Cardiac fibroblast (primary cell): ENCODE measurements at regions not wholly inside any gene's neighbourhood (a gene's known extent, or its start where the extent isn't known, plus 50 kb on each side); places are given as distances from the start of the nearest gene placed in this dataset.

Source experiments
- DNase-seq, 2 donors: peaks; one replicate each; pipeline versions ENCODE4 v3.0.0 to v3.0.0-alpha.2; 2010; ENCODE audit warnings: low read depth in 2 of 2
- H3K4me3 ChIP-seq, 2 donors: replicated peaks in 1 of 2; 1 replicate in 1 of 2; 2 replicates in 1 of 2; pipeline ENCODE4 v1.5.1; 2011; ENCODE audit warnings: low read depth in 2 of 2, low read length in 2 of 2, mild to moderate bottlenecking in 2 of 2, moderate library complexity in 1 of 2
- TF ChIP-seq, protein P1 (sequence below): IDR thresholded peaks from one replicate; pipeline ENCODE4 v1.5.1; 2011; ENCODE audit warnings: low read depth, mild to moderate bottlenecking, low read length, inconsistent platforms

DNA sequence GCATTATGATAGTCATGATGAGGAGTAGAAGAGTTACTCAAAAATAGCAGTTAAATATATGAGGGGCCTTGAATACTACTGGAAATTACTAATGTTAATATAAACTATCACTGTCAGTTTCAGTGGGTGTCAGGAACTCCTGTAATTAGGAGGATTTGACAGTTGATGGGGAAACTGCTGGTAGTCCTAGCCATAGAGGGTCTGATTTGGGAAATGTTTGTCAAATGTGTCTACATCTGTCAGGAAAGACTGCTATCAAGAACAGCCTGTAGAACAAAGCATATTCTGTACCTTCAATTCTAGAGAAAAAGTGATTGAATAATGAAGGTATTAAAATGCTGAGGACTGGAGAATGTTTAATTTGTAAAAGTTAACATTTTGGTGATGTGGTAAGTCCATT, 567.9 kb downstream of the CDH9 start:
- no peak overlapping the region for H3K4me3 ChIP-seq
- no peak for DNase-seq
- TF ChIP-seq, protein P1, sequence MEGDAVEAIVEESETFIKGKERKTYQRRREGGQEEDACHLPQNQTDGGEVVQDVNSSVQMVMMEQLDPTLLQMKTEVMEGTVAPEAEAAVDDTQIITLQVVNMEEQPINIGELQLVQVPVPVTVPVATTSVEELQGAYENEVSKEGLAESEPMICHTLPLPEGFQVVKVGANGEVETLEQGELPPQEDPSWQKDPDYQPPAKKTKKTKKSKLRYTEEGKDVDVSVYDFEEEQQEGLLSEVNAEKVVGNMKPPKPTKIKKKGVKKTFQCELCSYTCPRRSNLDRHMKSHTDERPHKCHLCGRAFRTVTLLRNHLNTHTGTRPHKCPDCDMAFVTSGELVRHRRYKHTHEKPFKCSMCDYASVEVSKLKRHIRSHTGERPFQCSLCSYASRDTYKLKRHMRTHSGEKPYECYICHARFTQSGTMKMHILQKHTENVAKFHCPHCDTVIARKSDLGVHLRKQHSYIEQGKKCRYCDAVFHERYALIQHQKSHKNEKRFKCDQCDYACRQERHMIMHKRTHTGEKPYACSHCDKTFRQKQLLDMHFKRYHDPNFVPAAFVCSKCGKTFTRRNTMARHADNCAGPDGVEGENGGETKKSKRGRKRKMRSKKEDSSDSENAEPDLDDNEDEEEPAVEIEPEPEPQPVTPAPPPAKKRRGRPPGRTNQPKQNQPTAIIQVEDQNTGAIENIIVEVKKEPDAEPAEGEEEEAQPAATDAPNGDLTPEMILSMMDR: no peak

DNA sequence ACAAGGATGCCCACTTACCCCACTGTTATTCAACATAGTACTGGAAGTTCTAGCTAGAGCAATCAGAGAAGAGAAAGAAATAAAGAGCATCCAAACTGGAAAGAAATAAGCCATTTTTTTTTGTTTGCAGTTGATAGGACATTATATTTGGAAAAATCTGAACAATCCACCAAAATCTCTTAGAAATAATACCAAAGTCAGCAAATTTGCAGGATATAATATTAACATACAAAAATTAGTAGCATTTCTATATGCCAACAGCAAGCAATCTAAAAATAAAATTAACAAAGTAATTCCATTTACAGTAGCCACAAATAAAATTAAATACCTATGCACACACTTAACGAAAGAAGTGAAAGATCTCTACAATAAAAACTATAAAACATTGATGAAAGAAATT, 599.3 kb downstream of the CDH9 start:
- no peak overlapping the region for H3K4me3 ChIP-seq
- TF ChIP-seq, protein P1: no peak

GRCh38 chr5:26434688-26435087, 603.7 kb downstream of the CDH9 start:
- DNase-seq: no peak

More for the DNA sequence above, 599.3 kb downstream of the CDH9 start:
- DNase-seq: no peak

GRCh38 chr5:26432386-26432785, 606.0 kb downstream of the CDH9 start:
- no peak overlapping the region for H3K4me3 ChIP-seq
- TF ChIP-seq, protein P1: no peak
- DNase-seq: no peak

More at GRCh38 chr5:26434688-26435087, 603.7 kb downstream of the CDH9 start:
- no peak overlapping the region for H3K4me3 ChIP-seq
- TF ChIP-seq, protein P1: no peak

DNA sequence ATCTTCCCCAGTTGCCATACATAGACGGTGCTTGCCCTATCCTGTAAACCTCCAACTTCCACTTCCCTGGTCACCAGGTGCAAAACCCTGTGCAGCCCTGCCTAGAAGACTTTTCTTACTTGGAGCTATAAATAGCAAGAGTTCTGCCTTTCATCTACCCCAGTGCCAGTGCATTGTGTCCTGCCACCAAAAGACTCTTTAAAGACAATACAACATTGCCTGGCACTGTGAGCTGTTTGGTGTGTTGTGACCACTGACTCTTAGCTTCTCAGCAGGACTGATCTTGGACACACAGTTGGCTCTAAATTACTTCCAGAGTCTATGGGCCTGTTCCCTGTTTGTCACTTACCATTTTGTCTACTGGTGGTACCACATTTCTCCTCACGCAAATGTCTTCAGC, 608.1 kb downstream of the CDH9 start:
- H3K4me3 ChIP-seq: no peak overlapping the region
- TF ChIP-seq, protein P1: no peak
- no peak for DNase-seq

DNA sequence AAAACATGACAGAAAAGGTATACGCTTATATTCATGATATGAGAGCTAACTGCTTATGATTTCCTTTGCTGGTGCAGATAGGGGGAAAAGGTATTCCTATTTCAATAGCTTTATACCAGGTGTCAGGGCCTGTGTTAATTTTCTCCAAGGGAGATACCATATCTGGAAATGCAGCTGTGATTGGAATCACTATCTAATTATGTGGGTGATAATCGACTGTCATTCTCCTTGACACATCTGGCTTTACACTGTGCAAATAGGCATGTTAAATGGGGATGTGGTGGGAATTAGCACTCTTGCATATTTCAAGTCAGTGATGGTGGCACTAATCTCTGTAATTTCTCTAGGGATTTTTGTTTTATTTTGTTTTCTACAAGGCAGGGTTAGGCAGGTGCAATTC, 611.1 kb downstream of the CDH9 start:
- DNase-seq: no peak
- no peak overlapping the region for H3K4me3 ChIP-seq
- TF ChIP-seq, protein P1: no peak

GRCh38 chr5:26419987-26420386, 618.4 kb downstream of the CDH9 start:
- TF ChIP-seq, protein P1: no peak
- no peak overlapping the region for H3K4me3 ChIP-seq
- DNase-seq: no peak
